ENCODE measurements at regions not wholly inside any gene's neighbourhood (a gene's known extent, or its start where the extent isn't known, plus 50 kb on each side); places are given as distances from the start of the nearest gene placed in this dataset.
"Not testable (repeated sequence)": the region's sequence is repeated elsewhere in the genome, so short reads cannot be mapped to it uniquely, and the experiment has no call there.

DNA sequence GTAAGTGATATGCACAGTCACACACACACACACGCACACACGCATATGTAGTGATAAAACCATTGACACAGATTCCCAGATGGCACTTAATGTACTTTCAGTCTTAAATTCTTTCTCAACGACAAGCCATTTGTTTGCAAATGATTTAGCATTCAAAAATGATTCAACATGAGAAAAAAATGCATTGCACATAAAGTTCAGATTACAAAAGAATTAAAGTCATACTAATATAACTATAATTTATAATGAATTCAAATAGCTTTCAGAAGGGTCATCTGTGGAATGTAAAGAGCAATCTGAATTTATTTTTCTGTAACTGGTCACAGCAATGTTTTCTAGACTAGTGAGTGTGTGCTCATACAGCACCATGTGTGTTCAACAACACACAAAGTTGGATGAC is 521.6 kb upstream of the ZNF337 start:
- 70 to 77% methylated on average over 3 of the region's 3 CpGs for WGBS, 2 donors
- Histone ChIP-seq H3K4me3 (no peak overlapping the region), H3K27me3 (no peaks in the 10 kb centered on the region), H3K4me1 (no peaks in the 10 kb centered on the region), H3K9me3 (no peaks in the 10 kb centered on the region), H3K36me3 (no peaks in the 10 kb centered on the region), H3K27ac (no peak overlapping the region)
- intact Hi-C loops (cut with DNase I): no loop called here
- TF ChIP-seq POLR2A (IDR thresholded peaks at IDR 0.05): no peak
- TF ChIP-seq, protein P1, sequence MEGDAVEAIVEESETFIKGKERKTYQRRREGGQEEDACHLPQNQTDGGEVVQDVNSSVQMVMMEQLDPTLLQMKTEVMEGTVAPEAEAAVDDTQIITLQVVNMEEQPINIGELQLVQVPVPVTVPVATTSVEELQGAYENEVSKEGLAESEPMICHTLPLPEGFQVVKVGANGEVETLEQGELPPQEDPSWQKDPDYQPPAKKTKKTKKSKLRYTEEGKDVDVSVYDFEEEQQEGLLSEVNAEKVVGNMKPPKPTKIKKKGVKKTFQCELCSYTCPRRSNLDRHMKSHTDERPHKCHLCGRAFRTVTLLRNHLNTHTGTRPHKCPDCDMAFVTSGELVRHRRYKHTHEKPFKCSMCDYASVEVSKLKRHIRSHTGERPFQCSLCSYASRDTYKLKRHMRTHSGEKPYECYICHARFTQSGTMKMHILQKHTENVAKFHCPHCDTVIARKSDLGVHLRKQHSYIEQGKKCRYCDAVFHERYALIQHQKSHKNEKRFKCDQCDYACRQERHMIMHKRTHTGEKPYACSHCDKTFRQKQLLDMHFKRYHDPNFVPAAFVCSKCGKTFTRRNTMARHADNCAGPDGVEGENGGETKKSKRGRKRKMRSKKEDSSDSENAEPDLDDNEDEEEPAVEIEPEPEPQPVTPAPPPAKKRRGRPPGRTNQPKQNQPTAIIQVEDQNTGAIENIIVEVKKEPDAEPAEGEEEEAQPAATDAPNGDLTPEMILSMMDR (IDR thresholded peaks at IDR 0.05): no peak
- no peak for DNase-seq

GRCh38 chr20:26216025-26216424 is 519.4 kb upstream of the ZNF337 start:
- H3K36me3 ChIP-seq: no peaks in the 10 kb centered on the region
- no peaks in the 10 kb centered on the region for H3K9me3 ChIP-seq
- no peaks in the 10 kb centered on the region for H3K27me3 ChIP-seq
- no peak overlapping the region for H3K27ac ChIP-seq
- TF ChIP-seq, protein P1 (IDR thresholded peaks at IDR 0.05): no peak
- TF ChIP-seq POLR2A (IDR thresholded peaks at IDR 0.05): no peak
- no peak overlapping the region for H3K4me3 ChIP-seq
- no peak for DNase-seq
- 18 to 26% methylated on average over 1 of the region's 1 CpG for WGBS, 2 donors
- H3K4me1 ChIP-seq: no peaks in the 10 kb centered on the region
- intact Hi-C loops (cut with DNase I): no loop called here

DNA sequence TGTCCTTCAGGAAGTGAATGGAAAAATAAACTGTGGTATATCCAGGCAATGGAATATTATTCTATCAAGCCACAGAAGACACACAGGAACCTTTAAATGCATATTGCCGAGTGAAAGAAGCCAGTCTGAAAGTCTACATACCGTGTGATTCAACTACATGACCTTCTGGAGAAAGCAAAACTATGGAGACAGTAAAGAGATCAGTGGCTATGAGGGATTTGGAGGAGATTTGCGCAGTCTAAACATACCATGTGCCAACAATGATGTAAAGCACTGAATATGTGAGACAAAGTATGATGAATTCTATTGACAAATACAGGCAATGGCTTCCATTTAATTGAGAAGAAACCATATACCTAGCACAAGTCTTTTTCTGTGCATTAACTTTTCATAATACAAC is 518.3 kb upstream of the ZNF337 start:
- TF ChIP-seq, protein P1 (IDR thresholded peaks at IDR 0.05): no peak
- TF ChIP-seq POLR2A (IDR thresholded peaks at IDR 0.05): no peak
- Histone ChIP-seq H3K27me3 (peaks cover 0 to under 1% (median 0%) of the 10 kb centered on the region in 4 donors), H3K9me3 (no peaks in the 10 kb centered on the region), H3K4me3 (no peak overlapping the region), H3K27ac (no peak overlapping the region), H3K36me3 (no peaks in the 10 kb centered on the region), H3K4me1 (no peaks in the 10 kb centered on the region)
- WGBS, 2 donors: 49 to 60% methylated on average over 3 of the region's 3 CpGs
- DNase-seq: no peak
- intact Hi-C loops (cut with DNase I): no loop called here

DNA sequence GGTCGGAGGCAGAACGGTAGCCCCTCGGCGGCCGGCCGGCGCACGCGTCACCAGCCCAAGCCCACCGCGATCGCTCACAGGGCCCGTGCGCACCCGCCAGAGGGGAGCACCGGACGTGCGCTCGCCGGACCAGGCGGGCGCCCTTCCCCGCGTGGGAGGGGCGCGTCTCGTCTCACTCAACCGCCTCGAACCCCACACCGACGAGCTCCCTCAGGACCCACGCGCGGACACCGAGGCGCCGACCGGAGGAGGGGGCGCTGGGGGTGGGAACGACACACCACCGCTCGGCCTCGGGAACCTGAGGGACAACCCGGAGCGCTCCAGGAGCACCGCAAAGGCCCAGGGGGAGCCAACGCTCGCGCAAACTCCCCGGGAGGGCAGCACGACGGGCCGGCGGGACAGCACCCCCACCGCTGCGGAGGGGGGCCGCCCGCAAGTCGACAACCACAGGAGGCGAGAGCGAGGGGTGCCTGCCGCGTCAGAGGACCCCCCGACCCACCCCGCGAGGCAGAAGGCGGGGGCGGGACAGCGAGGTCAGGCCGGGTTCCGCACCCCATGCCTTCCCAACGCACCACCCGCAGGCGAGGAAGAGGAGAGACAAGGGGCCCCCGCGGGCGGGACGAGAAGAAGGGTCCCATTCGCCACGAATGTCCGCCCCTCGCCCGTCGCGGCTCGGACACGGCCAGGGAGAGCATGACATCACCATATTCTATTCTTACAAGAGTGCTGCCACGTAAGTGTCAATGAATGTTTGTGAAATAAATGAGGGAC is 512.7 kb upstream of the ZNF337 start:
- Histone ChIP-seq H3K4me1 (peaks cover 6 to 21% (median 8%) of the 10 kb centered on the region in 3 donors), H3K27me3 (peaks cover 7 to 53% (median 15%) of the 10 kb centered on the region in 4 donors), H3K4me3 (peak overlapping the region in 3 of 4 donors; percentile 22 to 58 (median 38)), H3K27ac (no peak overlapping the region), H3K36me3 (no peaks in the 10 kb centered on the region), H3K9me3 (no peaks in the 10 kb centered on the region)
- WGBS, 2 donors: 6 to 56% methylated on average over 7 to 28 of the region's 88 CpGs
- intact Hi-C loops (cut with DNase I): no loop called here
- no peak for DNase-seq
- no peak for TF ChIP-seq POLR2A (IDR thresholded peaks at IDR 0.05)
- TF ChIP-seq, protein P1 (IDR thresholded peaks at IDR 0.05): no peak

- no peak for DNase-seq
- TF ChIP-seq, protein P1 (IDR thresholded peaks at IDR 0.05): no peak
- no peak for TF ChIP-seq POLR2A (IDR thresholded peaks at IDR 0.05)
- intact Hi-C loops (cut with DNase I): no loop called here
- 0 to 36% methylated on average over 7 to 36 of the region's 91 CpGs for WGBS, 2 donors
- Histone ChIP-seq H3K27me3 (peaks cover 7 to 53% (median 15%) of the 10 kb centered on the region in 4 donors), H3K4me1 (peaks cover 6 to 21% (median 8%) of the 10 kb centered on the region in 3 donors), H3K9me3 (no peaks in the 10 kb centered on the region), H3K27ac (no peak overlapping the region), H3K36me3 (no peaks in the 10 kb centered on the region), H3K4me3 (peak overlapping the region; percentile 11 to 58 (median 30))
These were observed 511.8 kb upstream of the ZNF337 start for GRCh38 chr20:26208296-26209091.

DNA sequence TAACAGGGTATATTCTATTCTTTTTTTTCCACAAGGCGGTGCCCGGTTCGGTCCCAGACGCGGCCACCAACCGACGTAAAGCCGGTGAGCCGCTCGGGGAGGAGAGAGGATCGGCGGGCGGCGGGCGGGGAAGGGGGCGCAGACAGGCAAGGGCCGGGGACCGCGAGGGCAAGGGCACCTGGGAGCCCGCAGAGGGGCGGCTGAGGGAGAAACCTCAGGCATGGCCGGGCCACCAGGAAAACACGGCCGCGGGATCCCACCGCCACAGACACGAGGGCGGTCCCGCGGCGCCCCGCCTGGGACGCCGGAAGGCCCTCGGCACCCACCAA is 511.3 kb upstream of the ZNF337 start:
- peaks cover 6 to 21% (median 8%) of the 10 kb centered on the region in 3 donors for H3K4me1 ChIP-seq
- 11 to 13% methylated on average over 3 to 4 of the region's 35 CpGs for WGBS, 2 donors
- intact Hi-C loops (cut with DNase I); H3K9me3 ChIP-seq; H3K36me3 ChIP-seq; H3K27ac ChIP-seq; DNase-seq: not testable (repeated sequence)
- peak overlapping the region; percentile 11 to 58 (median 30) for H3K4me3 ChIP-seq
- peaks cover 7 to 53% (median 15%) of the 10 kb centered on the region in 4 donors for H3K27me3 ChIP-seq
